ENCODE measurements at regions not wholly inside any gene's neighbourhood (a gene's known extent, or its start where the extent isn't known, plus 50 kb on each side); places are given as distances from the start of the nearest gene placed in this dataset.

- TF ChIP-seq EZH2 (IDR thresholded peaks at IDR 0.05; ENCODE audit: low read length, unreplicated experiment): no peak
- TF ChIP-seq CTCF (conservative IDR thresholded peaks at IDR 0.05; ENCODE audit: low read depth, low read length): no peak
- TF ChIP-seq EZH2phosphoT487 (IDR thresholded peaks at IDR 0.05; ENCODE audit: borderline replicate concordance, low read length): no peak
Measured at GRCh38 chr3:166201476-166201875, 364.3 kb upstream of the BCHE start.
